ENCODE measurements at regions not wholly inside any gene's neighbourhood (a gene's known extent, or its start where the extent isn't known, plus 50 kb on each side); places are given as distances from the start of the nearest gene placed in this dataset.

DNA sequence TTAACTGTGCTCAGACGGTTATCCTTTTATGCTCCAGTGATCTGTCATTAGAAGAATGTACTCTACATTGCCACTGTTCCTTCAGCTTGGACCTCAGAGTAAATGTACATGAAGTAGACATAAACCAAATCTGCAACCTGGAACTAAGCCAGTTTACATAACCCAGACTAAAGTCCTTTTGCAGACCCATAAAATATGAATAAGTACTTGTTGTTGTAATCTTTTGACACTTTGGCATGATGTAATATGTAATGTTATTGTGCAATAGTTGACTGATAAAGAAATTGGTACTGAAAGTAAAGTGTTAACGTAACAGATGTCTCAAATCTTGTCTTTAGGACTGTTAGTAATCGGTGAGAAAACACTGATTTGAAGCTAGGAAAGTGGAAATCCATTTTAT lies 115.8 kb upstream of the SORCS1 start:
- in situ Hi-C loops (cut with HindIII; ENCODE audit: low sequenced_read_pairs), result no loop called here

DNA sequence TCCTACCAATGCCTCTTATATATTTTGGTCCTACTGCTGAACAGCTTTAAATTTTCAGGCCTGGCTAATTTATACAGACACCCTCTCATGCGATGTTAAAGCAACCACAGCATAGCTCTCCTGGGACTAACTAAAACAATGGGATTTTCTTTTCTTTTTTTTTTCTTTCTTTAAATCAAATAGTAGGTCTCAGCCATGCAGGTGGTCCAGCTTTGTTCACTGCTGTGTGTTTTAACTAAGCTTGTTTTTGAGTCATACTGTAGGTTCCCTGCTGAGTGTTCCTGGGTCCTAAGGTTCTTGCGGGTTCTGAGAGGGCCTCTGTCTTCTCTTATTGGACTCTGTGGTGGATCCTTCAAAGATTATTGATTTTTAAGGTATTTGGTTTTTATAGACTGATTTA lies 113.1 kb upstream of the SORCS1 start:
- in situ Hi-C loops (cut with HindIII; ENCODE audit: low sequenced_read_pairs), result no loop called here

DNA sequence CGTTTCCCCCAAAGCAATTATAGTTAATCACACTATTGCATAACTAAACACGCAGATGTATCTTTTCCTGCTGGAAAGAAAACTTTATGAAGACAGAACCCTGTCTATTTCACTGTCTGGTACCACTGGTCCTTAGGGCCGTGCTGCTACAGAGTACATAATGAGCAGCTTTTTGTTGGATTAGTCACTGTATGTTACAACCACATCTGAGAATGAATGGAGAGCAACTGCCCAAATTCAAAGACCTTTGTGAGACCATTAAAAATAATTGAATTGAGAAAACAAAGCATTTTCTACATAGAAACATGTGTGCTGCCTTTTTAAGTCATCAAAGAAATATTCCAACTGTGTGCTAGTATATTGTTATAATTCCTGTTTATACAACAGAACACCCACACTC lies 111.3 kb upstream of the SORCS1 start:
- in situ Hi-C loops (cut with HindIII; ENCODE audit: low sequenced_read_pairs), result no loop called here

DNA sequence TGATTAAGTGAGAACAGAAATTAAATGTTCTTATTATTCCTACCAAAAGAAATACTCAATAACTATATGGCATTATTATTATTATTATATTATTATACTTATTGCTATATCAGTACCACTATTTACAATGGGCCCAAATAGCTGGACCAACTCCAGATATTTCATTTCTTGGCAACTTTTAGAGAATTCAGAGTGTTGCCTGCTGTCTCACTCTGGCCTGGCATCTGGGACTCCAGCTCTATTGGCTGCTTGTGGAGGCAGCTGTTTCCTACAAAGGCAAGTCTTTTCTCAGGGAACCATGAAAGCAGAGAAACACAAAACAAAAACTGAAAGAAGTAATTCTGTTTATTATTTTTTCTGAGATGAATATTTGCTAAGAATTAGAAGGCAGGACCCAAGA lies 105.1 kb upstream of the SORCS1 start:
- in situ Hi-C loops (cut with HindIII; ENCODE audit: low sequenced_read_pairs), result no loop called here

DNA sequence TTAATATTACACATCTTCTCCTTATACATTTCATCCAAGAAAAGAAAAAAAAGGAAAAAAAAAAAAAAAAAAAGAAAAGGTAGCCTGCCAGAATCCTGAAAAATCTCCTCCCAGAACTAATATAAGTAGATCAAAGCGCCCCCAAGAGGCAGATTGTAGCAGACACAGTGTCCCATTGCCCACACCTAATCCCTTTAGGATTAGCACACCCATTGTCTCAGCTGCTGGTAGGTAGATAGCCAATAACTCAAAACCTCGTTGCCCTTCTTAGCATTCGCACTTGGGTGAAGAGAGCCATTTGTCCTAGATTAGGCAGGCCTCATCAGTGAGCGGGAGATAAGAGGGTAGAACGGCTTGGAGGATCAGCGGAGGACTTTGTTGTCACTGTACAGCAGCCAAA lies 100.2 kb upstream of the SORCS1 start:
- in situ Hi-C loops (cut with HindIII; ENCODE audit: low sequenced_read_pairs), result no loop called here

DNA sequence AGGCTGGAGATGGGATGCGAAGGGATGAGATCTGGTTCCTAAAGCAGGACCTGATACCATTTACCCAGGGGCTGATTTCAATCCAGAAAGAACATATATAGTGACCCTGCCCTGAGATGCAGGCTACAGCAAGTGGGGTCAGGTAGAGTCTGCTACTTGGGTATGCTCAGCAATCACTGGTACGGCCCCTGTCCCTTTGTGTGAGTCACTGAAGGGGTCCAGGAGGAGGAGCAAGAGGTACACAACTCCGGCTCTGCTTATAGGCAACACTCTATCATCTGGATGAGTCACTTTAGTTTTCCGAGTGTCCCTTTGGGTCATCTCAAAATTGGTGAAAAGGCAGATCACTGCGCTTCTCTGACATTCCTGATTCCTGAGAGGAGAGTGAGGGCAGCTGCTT lies 79.6 kb upstream of the SORCS1 start:
- in situ Hi-C loops (cut with HindIII; ENCODE audit: low sequenced_read_pairs), result no loop called here

DNA sequence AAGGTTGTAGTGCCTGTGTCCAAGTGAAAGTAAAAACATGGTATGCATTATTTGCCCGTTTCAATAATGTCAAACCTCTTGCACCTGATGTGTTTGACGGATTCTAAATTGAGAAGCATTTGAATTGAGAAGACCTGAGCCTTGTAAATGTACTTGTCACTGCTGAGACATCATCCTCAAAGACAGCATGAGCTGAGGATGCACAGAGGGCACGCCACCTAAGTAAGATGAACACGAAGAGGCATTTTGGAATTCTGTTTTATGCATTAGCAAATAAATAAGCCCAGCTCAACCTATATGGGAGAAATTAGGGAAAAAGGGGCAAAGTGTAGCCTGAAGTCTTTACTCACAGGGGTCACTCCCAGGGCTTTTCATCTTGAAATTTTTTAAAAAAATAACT lies 73.8 kb upstream of the SORCS1 start:
- in situ Hi-C loops (cut with HindIII; ENCODE audit: low sequenced_read_pairs), result no loop called here

DNA sequence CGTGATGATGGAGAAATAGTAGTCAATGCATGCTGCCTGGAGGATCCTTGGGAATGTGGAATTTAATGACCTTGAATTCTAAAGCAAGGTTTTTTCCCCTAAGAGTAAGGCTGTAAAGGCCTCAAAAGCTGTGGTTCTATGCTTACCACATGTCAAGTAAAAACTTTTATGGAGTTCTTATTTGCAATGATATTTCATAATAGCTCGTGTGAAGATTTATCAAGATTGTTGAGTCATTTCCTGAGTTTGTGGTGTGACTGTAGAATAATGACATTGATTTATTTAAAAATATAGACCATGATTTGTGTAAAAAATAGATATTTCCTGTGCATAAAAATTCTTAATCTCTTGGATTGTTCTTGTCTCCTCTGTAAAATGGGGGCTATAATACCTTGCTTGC lies 67.5 kb upstream of the SORCS1 start:
- in situ Hi-C loops (cut with HindIII; ENCODE audit: low sequenced_read_pairs), result no loop called here

DNA sequence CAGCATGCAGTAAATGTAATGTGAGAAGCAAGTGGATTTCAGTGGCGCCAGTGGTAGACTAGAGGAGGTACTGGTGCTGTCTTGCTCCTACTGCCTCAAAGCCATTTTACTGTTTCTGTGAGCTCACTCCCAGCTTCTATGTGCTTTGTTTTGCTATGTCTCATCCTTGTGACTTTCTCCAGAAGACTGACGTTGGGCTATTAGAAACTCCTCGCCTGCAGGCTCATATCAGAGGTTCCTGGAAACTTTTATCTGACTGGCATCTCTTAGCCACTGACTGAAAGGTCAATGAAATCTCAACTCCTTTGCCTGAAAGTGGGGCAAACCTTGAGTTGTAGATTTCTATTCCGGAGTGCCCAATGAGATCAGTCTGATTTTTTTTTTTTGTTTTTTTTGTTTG lies 66.4 kb upstream of the SORCS1 start:
- in situ Hi-C loops (cut with HindIII; ENCODE audit: low sequenced_read_pairs), result no loop called here

DNA sequence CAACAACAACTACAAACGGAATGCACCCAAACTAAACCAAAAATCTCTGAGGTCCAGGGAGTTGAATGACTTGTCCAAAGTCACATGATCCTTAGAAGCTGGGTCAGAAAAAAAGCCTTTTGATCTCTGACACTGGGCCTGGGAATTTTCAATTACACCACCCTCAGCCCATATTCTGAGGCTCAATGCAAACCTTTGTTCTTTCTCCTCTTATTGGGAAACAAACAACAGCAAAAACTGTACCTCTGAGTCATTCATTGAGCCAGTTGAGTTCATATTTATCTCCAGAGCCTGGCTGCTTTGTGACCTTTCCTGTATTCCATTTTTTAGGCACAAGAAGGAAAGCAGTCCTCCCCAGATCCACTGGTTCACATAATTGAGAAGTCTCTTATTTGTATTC lies 51.2 kb upstream of the SORCS1 start:
- in situ Hi-C loops (cut with HindIII; ENCODE audit: low sequenced_read_pairs), result no loop called here

All from DLD1 (cell line).